GM12878 (cell line): ENCODE measurements at regions not wholly inside any gene's neighbourhood (a gene's known extent, or its start where the extent isn't known, plus 50 kb on each side); places are given as distances from the start of the nearest gene placed in this dataset.

Experiments
- ATAC-seq: fragments of 200-7000 bp; cut with Tn5 transposase; 3 replicates; pipeline ENCODE4 v1.9.1; 2020; ENCODE audit warnings: mild to moderate bottlenecking, moderate library complexity
- BruUV-seq: library from RNA; stranded (reverse); fragments of 400-500 nt; replicated peaks from 2 replicates; lab custom pipeline; 2021; lab: Mats Ljungman, UMichigan
- CTCF ChIA-PET: fragments of 300-600 bp; sonication (Branson Sonifier 250); formaldehyde crosslinking; extraction: SDS; loops from one replicate; lab custom pipeline; 2021; ENCODE audit warnings: inconsistent platforms; lab: Yijun Ruan, JAX
- POLR2A ChIA-PET: fragments of 350-600 bp; formaldehyde crosslinking; extraction: SDS; loops from one replicate; lab custom pipeline; 2021; ENCODE audit warnings: inconsistent platforms; lab: Charles Lee
- RAD21 ChIA-PET: fragments of 300-600 bp; sonication (Branson Sonifier 250); formaldehyde crosslinking; loops from one replicate; lab custom pipeline; 2023; ENCODE audit warnings: antibody characterized with exemption; ENCODE audit not compliant: unreplicated experiment; lab: Charles Lee
- SMC1A ChIA-PET: fragments of 300-600 bp; sonication (Branson Sonifier 250); formaldehyde crosslinking; loops from one replicate; lab custom pipeline; 2023; ENCODE audit not compliant: unreplicated experiment, uncharacterized antibody; lab: Charles Lee
- DNase-seq: peaks from one replicate; pipeline ENCODE4 v3.0.0-alpha.2; 2011; ENCODE audit warnings: low read depth, low spot score
- FAIRE-seq: peaks from 3 replicates; lab custom pipeline; 2011; peaks lifted over from hg19 to GRCh38; lab: Jason Lieb, UNC
- H2AFZ ChIP-seq: 2 replicates; pipeline ENCODE4 v1.6.0; 2011; ENCODE audit warnings: low read depth, low read length, control low read depth; ENCODE audit not compliant: control insufficient read depth
- H3K27ac ChIP-seq: 2 replicates; pipeline ENCODE4 v1.5.1; 2011; ENCODE audit warnings: control low read depth; ENCODE audit not compliant: control insufficient read depth, insufficient read depth
- H3K27me3 ChIP-seq, 2 experiments: replicated peaks in 1 of 2; 2 replicates each; pipeline versions ENCODE4 v1.6.0 to v1.6.1; 2011; ENCODE audit warnings: low read length in 1 of 2; ENCODE audit not compliant: control insufficient read depth in 2 of 2, insufficient read depth in 2 of 2
- H3K36me3 ChIP-seq, 2 experiments: 2 replicates each; pipeline ENCODE4 v1.5.1; 2011; ENCODE audit warnings: low read length in 1 of 2; ENCODE audit not compliant: control insufficient read depth in 2 of 2, insufficient read depth in 2 of 2
- H3K4me1 ChIP-seq: 2 replicates; pipeline ENCODE4 v1.6.1; 2011; ENCODE audit warnings: mild to moderate bottlenecking, low read length, moderate library complexity, mixed read lengths; ENCODE audit not compliant: control insufficient read depth, insufficient read depth
- H3K4me2 ChIP-seq: 2 replicates; pipeline ENCODE4 v1.6.0; 2011; ENCODE audit warnings: control low read depth; ENCODE audit not compliant: control insufficient read depth, insufficient read depth
- H3K4me3 ChIP-seq: fragments of 200-600 bp; sonication (generic); 2 replicates; pipeline ENCODE4 v1.5.1; 2016
- H3K79me2 ChIP-seq: 2 replicates; pipeline ENCODE4 v1.6.0; 2011; ENCODE audit warnings: low read length; ENCODE audit not compliant: control insufficient read depth, insufficient read depth
- H3K9ac ChIP-seq: 2 replicates; pipeline ENCODE4 v1.8.0; 2011; ENCODE audit warnings: low read length, control low read depth, mixed read lengths; ENCODE audit not compliant: control insufficient read depth, insufficient read depth
- H3K9me3 ChIP-seq: replicated peaks from 3 replicates; pipeline ENCODE4 v1.5.1; 2011; ENCODE audit warnings: mild to moderate bottlenecking, low read length; ENCODE audit not compliant: control insufficient read depth, insufficient read depth
- H4K20me1 ChIP-seq: 2 replicates; pipeline ENCODE4 v1.6.0; 2011; ENCODE audit not compliant: control insufficient read depth, insufficient read depth
- BMI1 ChIP-seq: fragments of 450-650 bp; IDR thresholded peaks from 2 replicates; pipeline ENCODE4 v1.6.1; 2016; ENCODE audit warnings: mild to moderate bottlenecking, moderate library complexity, borderline replicate concordance
- GATAD2B ChIP-seq: fragments of 450-650 bp; conservative IDR thresholded peaks from 2 replicates; pipeline ENCODE4 v1.6.1; 2017; ENCODE audit warnings: low read depth, mild to moderate bottlenecking, moderate library complexity
- MTA2 ChIP-seq: fragments of 450-650 bp; IDR thresholded peaks from 2 replicates; pipeline ENCODE4 v1.6.1; 2016; ENCODE audit warnings: low read depth, mild to moderate bottlenecking, moderate library complexity
- NR2C1 ChIP-seq: fragments of 450-650 bp; IDR thresholded peaks from 2 replicates; pipeline ENCODE4 v1.6.1; 2017; ENCODE audit warnings: antibody characterized with exemption, mild to moderate bottlenecking, moderate library complexity
- RCOR1 ChIP-seq: conservative IDR thresholded peaks from 2 replicates; pipeline ENCODE4 v1.6.1; 2012; ENCODE audit warnings: low read depth, low read length, improper control_type of control experiment
- SRF ChIP-seq, 2 experiments: IDR thresholded peaks; 2 replicates each; pipeline ENCODE4 v1.6.1; 2011; ENCODE audit warnings: low read depth in 2 of 2, low read length in 2 of 2, mild to moderate bottlenecking in 1 of 2, moderate library complexity in 1 of 2
- SUPT20H ChIP-seq: IDR thresholded peaks from 2 replicates; pipeline ENCODE4 v1.6.1; 2011; ENCODE audit warnings: low read depth, mild to moderate bottlenecking, low read length, moderate library complexity, borderline replicate concordance; ENCODE audit not compliant: control insufficient read depth
- TBL1XR1 ChIP-seq: IDR thresholded peaks from 2 replicates; pipeline ENCODE4 v1.6.1; 2012; ENCODE audit warnings: low read depth, low read length, improper control_type of control experiment
- ZNF207 ChIP-seq: fragments of 450-650 bp; IDR thresholded peaks from 2 replicates; pipeline ENCODE4 v1.6.1; 2014; ENCODE audit warnings: antibody characterized with exemption, mild to moderate bottlenecking, borderline replicate concordance
- ZNF217 ChIP-seq: fragments of 450-650 bp; IDR thresholded peaks from 2 replicates; pipeline ENCODE4 v1.6.1; 2017; ENCODE audit warnings: antibody characterized with exemption, mild to moderate bottlenecking
- ZZZ3 ChIP-seq: IDR thresholded peaks from 2 replicates; pipeline ENCODE4 v1.6.1; 2011; ENCODE audit warnings: low read depth; ENCODE audit not compliant: control insufficient read depth, insufficient read length
- WGBS: methylation state at CpG from one replicate; pipeline ENCODE4 v1.1.6; 2016; ENCODE audit warnings: low lambda C conversion rate; ENCODE audit not compliant: insufficient replicate concordance, insufficient coverage; ENCODE audit errors: missing lambda C conversion rate; 5-methylcytosine and 5-hydroxymethylcytosine counted together
- in situ Hi-C: fragments of 300-500 bp; cut with MboI; formaldehyde crosslinking; loops from 9 replicates; pipeline ENCODE4 v1.14.3; 2018; ENCODE audit warnings: mixed read lengths
- intact Hi-C: fragments of 100-400 bp; cut with micrococcal nuclease; formaldehyde crosslinking; loops from one replicate; pipeline ENCODE4 v1.14.2; 2022; ENCODE audit not compliant: unreplicated experiment
- TF ChIP-seq, protein P1 (sequence below): IDR thresholded peaks from 2 replicates; pipeline ENCODE4 v1.6.1; 2011; ENCODE audit warnings: low read depth, low read length, improper control_type of control experiment, borderline replicate concordance
- TF ChIP-seq, protein P2 (sequence below): IDR thresholded peaks from 2 replicates; pipeline ENCODE4 v1.6.1; 2012; ENCODE audit warnings: low read depth, low read length, improper control_type of control experiment
- TF ChIP-seq, protein P3 (sequence below): fragments of 450-650 bp; IDR thresholded peaks from 2 replicates; pipeline ENCODE4 v1.6.1; 2014; ENCODE audit warnings: mild to moderate bottlenecking

DNA sequence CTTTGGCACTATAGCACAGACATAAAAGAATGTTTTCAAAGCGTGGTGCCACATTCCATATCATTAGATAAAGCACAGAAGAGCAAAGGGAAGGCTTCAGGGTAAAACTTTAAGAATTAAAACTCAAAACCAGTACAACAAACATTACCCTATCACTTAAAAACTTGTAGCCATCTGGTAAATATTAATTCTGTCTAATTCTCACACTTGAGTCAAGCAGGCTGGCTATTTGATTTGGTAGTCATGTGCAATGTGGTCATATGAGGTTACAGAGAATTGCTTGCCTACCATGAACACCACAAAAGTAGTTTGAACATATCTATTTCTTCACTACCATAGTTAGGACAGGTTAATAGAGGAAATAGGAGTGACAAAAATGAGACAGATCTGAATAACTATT is 244.9 kb downstream of the IRS1 start:
- H3K36me3 ChIP-seq, result no peaks in the 10 kb centered on the region
- no peaks in the 10 kb centered on the region for H3K9me3 ChIP-seq
- H3K9ac ChIP-seq, result no peak overlapping the region
- H3K4me2 ChIP-seq, result no peak overlapping the region
- H3K4me1 ChIP-seq, result no peaks in the 10 kb centered on the region
- no TSS peak for BruUV-seq
- intact Hi-C loops (no loop called here), in situ Hi-C loops (no loop called here)
- H3K4me3 ChIP-seq, result no peak overlapping the region
- no peak for TF ChIP-seq GATAD2B
- TF ChIP-seq, protein P1, sequence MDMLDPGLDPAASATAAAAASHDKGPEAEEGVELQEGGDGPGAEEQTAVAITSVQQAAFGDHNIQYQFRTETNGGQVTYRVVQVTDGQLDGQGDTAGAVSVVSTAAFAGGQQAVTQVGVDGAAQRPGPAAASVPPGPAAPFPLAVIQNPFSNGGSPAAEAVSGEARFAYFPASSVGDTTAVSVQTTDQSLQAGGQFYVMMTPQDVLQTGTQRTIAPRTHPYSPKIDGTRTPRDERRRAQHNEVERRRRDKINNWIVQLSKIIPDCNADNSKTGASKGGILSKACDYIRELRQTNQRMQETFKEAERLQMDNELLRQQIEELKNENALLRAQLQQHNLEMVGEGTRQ, result no peak
- no peak for TF ChIP-seq ZNF207
- TF ChIP-seq BMI1, result no peak
- TF ChIP-seq SRF (IDR thresholded peaks at IDR 0.05; ENCODE audit: low read depth in 2 of 2, low read length in 2 of 2), result no peak
- no peak for TF ChIP-seq MTA2
- no peak for TF ChIP-seq SUPT20H
- no peak for TF ChIP-seq RCOR1
- TF ChIP-seq, protein P2, sequence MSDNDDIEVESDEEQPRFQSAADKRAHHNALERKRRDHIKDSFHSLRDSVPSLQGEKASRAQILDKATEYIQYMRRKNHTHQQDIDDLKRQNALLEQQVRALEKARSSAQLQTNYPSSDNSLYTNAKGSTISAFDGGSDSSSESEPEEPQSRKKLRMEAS, result no peak
- TF ChIP-seq NR2C1, result no peak
- TF ChIP-seq, protein P3, sequence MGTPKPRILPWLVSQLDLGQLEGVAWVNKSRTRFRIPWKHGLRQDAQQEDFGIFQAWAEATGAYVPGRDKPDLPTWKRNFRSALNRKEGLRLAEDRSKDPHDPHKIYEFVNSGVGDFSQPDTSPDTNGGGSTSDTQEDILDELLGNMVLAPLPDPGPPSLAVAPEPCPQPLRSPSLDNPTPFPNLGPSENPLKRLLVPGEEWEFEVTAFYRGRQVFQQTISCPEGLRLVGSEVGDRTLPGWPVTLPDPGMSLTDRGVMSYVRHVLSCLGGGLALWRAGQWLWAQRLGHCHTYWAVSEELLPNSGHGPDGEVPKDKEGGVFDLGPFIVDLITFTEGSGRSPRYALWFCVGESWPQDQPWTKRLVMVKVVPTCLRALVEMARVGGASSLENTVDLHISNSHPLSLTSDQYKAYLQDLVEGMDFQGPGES, result no peak
- no peak for TF ChIP-seq TBL1XR1
- TF ChIP-seq ZNF217, result no peak
- TF ChIP-seq ZZZ3, result no peak
- H3K27me3 ChIP-seq, result no peaks in the 10 kb centered on the region
- POLR2A ChIA-PET, result no interaction called here
- DNase-seq (no peak), FAIRE-seq (no peak), ATAC-seq (no peak)
- CTCF ChIA-PET, result no interaction called here
- RAD21 ChIA-PET, result no interaction called here
- SMC1A ChIA-PET, result no interaction called here
- no peaks in the 10 kb centered on the region for H3K79me2 ChIP-seq
- no peak overlapping the region for H2AFZ ChIP-seq
- 0% methylated on average over 1 of the region's 1 CpG for WGBS
- no peaks in the 10 kb centered on the region for H4K20me1 ChIP-seq
- no peak overlapping the region for H3K27ac ChIP-seq
